Dermis blood vessel endothelial cell (primary cell): ENCODE measurements at regions not wholly inside any gene's neighbourhood (a gene's known extent, or its start where the extent isn't known, plus 50 kb on each side); places are given as distances from the start of the nearest gene placed in this dataset.

Experiments used
- DNase-seq: peaks from one replicate; pipeline ENCODE4 v3.0.0; 2010

GRCh38 chr18:76569644-76570419, 74.8 kb upstream of the ZNF516 start:
- DNase-seq = no peak

- DNase-seq = no peak
These were observed 73.7 kb upstream of the ZNF516 start for GRCh38 chr18:76568731-76569130.

- DNase-seq = no peak
These were observed 72.9 kb upstream of the ZNF516 start for GRCh38 chr18:76567835-76568445.

GRCh38 chr18:76566987-76567386, 71.9 kb upstream of the ZNF516 start:
- no peak for DNase-seq

GRCh38 chr18:76565238-76566173, 70.5 kb upstream of the ZNF516 start:
- DNase-seq = peak; percentile 66

- DNase-seq = no peak
These were observed 69.7 kb upstream of the ZNF516 start for GRCh38 chr18:76564655-76565237.

- DNase-seq = no peak
These were observed 69.1 kb upstream of the ZNF516 start for GRCh38 chr18:76564117-76564516.

- no peak for DNase-seq
These were observed 67.5 kb upstream of the ZNF516 start for GRCh38 chr18:76562286-76563122.

GRCh38 chr18:76558881-76559667, 64.0 kb upstream of the ZNF516 start:
- no peak for DNase-seq

- no peak for DNase-seq
These were observed 62.1 kb upstream of the ZNF516 start for GRCh38 chr18:76557026-76557575.

- no peak for DNase-seq
These were observed 59.6 kb upstream of the ZNF516 start for GRCh38 chr18:76554547-76555222.

GRCh38 chr18:76553715-76554546, 58.9 kb upstream of the ZNF516 start:
- DNase-seq = no peak

GRCh38 chr18:76548541-76548940, 53.5 kb upstream of the ZNF516 start:
- DNase-seq = no peak

- DNase-seq = no peak
These were observed 52.3 kb upstream of the ZNF516 start for GRCh38 chr18:76547296-76547695.

GRCh38 chr18:76546436-76546835, 51.4 kb upstream of the ZNF516 start:
- no peak for DNase-seq

GRCh38 chr18:76546088-76546435, 51.0 kb upstream of the ZNF516 start:
- no peak for DNase-seq

- no peak for DNase-seq
These were observed 50.5 kb upstream of the ZNF516 start for GRCh38 chr18:76545433-76546087.

- DNase-seq = no peak
These were observed 49.7 kb upstream of the ZNF516 start for GRCh38 chr18:76544511-76545345.
